SJSA1 (cell line): ENCODE measurements at regions not wholly inside any gene's neighbourhood (a gene's known extent, or its start where the extent isn't known, plus 50 kb on each side); places are given as distances from the start of the nearest gene placed in this dataset.

Experiments used
- DNase-seq, 2 experiments: peaks; one replicate each; pipeline ENCODE4 v3.0.0-alpha.2; 2015 to 2020; ENCODE audit warnings: low spot score in 2 of 2, low read depth in 1 of 2
- H3K27ac ChIP-seq: fragments of 250-450 bp; sonication (Bioruptor Pico); 2 replicates; pipeline ENCODE4 v1.5.1; 2020; ENCODE audit warnings: mild to moderate bottlenecking, moderate library complexity
- H3K27me3 ChIP-seq: fragments of 250-450 bp; sonication (Bioruptor Pico); replicated peaks from 2 replicates; pipeline ENCODE4 v1.5.1; 2020; ENCODE audit warnings: mild to moderate bottlenecking, moderate library complexity
- H3K36me3 ChIP-seq: fragments of 250-450 bp; sonication (Bioruptor Pico); 2 replicates; pipeline ENCODE4 v1.5.1; 2020; ENCODE audit warnings: mild to moderate bottlenecking
- H3K4me1 ChIP-seq: fragments of 250-450 bp; sonication (Bioruptor Pico); replicated peaks from 2 replicates; pipeline ENCODE4 v1.6.1; 2021; ENCODE audit warnings: mild to moderate bottlenecking
- H3K4me3 ChIP-seq: fragments of 250-450 bp; sonication (Bioruptor Pico); 2 replicates; pipeline ENCODE4 v1.5.1; 2020; ENCODE audit warnings: mild to moderate bottlenecking
- H3K9me3 ChIP-seq: fragments of 250-450 bp; sonication (Bioruptor Pico); replicated peaks from 2 replicates; pipeline ENCODE4 v1.5.1; 2020; ENCODE audit warnings: mild to moderate bottlenecking

GRCh38 chr5:165296401-165297130 lies 1791.1 kb downstream of the MAT2B start:
- Histone ChIP-seq H3K4me1 (no peaks in the 10 kb centered on the region), H3K36me3 (no peaks in the 10 kb centered on the region), H3K4me3 (no peak overlapping the region), H3K9me3 (peaks cover 8% of the 10 kb centered on the region), H3K27me3 (no peaks in the 10 kb centered on the region), H3K27ac (no peak overlapping the region)
- no peak for DNase-seq

GRCh38 chr5:165304193-165304827 lies 1798.9 kb downstream of the MAT2B start:
- H3K36me3 ChIP-seq = no peaks in the 10 kb centered on the region
- DNase-seq = no peak

DNA sequence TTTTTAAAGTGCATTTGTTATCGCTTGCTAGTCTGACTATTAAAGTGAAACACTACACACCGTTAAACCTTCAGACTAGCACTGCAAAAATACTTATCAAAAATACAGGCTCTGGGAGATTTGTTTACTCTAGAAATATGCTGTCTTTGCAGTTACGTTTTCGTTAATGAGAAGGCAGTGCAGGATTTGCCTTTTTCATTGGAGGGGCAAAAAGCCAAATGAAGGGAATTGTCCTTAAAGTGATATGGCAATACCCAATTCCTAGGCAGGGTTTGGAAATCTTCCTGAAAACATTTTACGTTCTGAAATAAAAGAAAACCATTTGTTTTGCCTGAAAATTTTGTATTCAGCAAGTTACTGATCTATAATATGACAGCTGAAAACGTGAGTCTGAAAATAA lies 1800.2 kb downstream of the MAT2B start:
- H3K27me3 ChIP-seq = no peaks in the 10 kb centered on the region
- H3K27ac ChIP-seq = no peak overlapping the region
- H3K4me3 ChIP-seq = no peak overlapping the region
- DNase-seq = no peak
- no peaks in the 10 kb centered on the region for H3K4me1 ChIP-seq
- peaks cover 23% of the 10 kb centered on the region for H3K9me3 ChIP-seq
- no peaks in the 10 kb centered on the region for H3K36me3 ChIP-seq

More at GRCh38 chr5:165304193-165304827, 1798.9 kb downstream of the MAT2B start:
- H3K27me3 ChIP-seq = no peaks in the 10 kb centered on the region
- H3K4me3 ChIP-seq = no peak overlapping the region
- H3K27ac ChIP-seq = no peak overlapping the region
- peaks cover 23% of the 10 kb centered on the region for H3K9me3 ChIP-seq
- no peaks in the 10 kb centered on the region for H3K4me1 ChIP-seq

GRCh38 chr5:165309446-165309845 lies 1804.0 kb downstream of the MAT2B start:
- Histone ChIP-seq H3K27ac (no peak overlapping the region), H3K36me3 (no peaks in the 10 kb centered on the region), H3K27me3 (no peaks in the 10 kb centered on the region), H3K4me1 (no peaks in the 10 kb centered on the region), H3K4me3 (no peak overlapping the region), H3K9me3 (peaks cover 21% of the 10 kb centered on the region)
- no peak for DNase-seq

DNA sequence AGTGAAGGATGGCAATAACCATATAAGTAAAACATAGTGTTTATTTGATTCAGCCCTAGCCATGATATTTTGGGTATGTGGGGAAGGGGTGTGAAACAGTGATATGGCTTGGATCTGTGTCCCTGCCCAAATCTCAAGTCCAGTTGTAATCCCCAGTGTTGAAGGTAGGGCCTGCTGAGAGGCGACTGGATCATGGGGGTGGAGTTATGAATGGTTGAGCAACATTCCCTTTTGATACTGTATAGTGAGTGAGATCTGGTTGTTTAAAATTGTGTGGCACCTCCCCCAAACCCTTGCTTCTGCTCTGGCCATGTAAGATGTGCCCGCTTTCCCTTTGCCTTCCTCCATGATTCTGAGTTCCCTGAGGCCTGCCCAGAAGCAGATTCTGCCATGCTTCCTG lies 1804.6 kb downstream of the MAT2B start:
- Histone ChIP-seq H3K4me3 (no peak overlapping the region), H3K4me1 (no peaks in the 10 kb centered on the region), H3K27me3 (no peaks in the 10 kb centered on the region), H3K27ac (no peak overlapping the region), H3K9me3 (peaks cover 21% of the 10 kb centered on the region), H3K36me3 (no peaks in the 10 kb centered on the region)
- DNase-seq = no peak

DNA sequence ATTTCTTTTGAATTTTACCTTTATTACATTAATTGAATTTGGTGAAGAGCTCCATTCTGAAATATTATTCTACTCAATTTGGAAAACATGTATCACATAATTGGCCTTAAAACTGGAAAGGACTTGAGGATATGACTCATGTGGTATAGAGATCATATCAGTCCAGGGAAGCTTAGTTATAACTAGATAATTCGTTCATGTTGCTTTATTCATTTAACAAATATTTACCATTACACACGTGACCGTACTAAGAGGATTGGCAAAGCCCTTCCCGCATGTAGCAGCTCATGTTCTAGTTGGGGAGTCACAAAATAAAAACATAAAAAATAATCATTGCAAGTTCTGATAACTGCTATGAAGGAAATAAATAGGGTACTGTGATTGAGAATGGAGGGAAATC lies 1816.5 kb downstream of the MAT2B start:
- DNase-seq = no peak
- Histone ChIP-seq H3K9me3 (peaks cover 17% of the 10 kb centered on the region), H3K27me3 (no peaks in the 10 kb centered on the region), H3K36me3 (no peaks in the 10 kb centered on the region), H3K4me1 (no peaks in the 10 kb centered on the region), H3K27ac (no peak overlapping the region), H3K4me3 (no peak overlapping the region)

GRCh38 chr5:165325221-165325620 lies 1819.8 kb downstream of the MAT2B start:
- DNase-seq = no peak
- H3K36me3 ChIP-seq = no peaks in the 10 kb centered on the region
- H3K9me3 ChIP-seq = no peaks in the 10 kb centered on the region; the same call in 1 of the 2 replicates
- no peak overlapping the region for H3K27ac ChIP-seq
- H3K4me1 ChIP-seq = no peaks in the 10 kb centered on the region
- H3K4me3 ChIP-seq = no peak overlapping the region
- H3K27me3 ChIP-seq = no peaks in the 10 kb centered on the region

DNA sequence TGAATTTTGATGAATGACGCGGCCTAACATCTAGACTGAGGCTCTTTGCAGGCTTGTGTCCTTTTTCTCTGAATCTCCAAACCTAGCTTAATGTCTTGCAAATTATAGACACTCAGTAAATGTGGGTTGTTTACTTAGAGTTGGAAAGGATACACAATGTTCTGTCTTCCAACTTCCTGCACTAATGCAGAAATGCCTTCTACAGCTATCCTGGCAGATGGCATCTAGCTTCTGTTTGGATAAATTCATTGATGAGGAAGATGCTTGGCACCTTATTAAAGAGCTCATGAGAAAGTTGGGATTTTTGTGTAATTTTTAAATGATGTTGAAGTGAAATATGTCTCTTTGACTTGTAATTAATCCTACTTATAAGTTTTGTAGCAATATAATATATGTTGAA lies 1822.2 kb downstream of the MAT2B start:
- Histone ChIP-seq H3K27me3 (no peaks in the 10 kb centered on the region), H3K27ac (no peak overlapping the region)

DNA sequence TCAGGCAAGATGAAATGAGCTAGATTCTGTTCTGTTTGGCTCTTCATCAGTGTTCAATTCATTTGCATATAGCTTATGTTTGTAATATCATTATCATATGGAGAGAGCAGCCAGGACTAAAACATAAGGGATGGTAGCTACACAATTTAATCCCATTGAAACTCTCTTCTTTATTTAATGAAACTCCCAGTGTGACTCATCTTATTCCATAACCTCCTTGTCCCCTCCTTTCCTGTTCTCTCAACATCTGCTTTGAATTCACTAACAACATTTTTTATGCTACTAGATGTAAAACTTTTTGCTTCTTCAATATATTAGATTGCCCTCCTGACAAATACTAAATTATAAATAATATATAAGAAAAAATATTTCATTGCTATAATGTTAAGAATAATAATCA lies 1823.4 kb downstream of the MAT2B start:
- Histone ChIP-seq H3K9me3 (peaks cover 4% of the 10 kb centered on the region), H3K4me1 (no peaks in the 10 kb centered on the region), H3K27me3 (no peaks in the 10 kb centered on the region), H3K36me3 (no peaks in the 10 kb centered on the region), H3K27ac (no peak overlapping the region), H3K4me3 (no peak overlapping the region)
- DNase-seq = no peak

More for the DNA sequence above, 1822.2 kb downstream of the MAT2B start:
- no peaks in the 10 kb centered on the region for H3K36me3 ChIP-seq
- no peaks in the 10 kb centered on the region; the same call in 1 of the 2 replicates for H3K9me3 ChIP-seq
- H3K4me1 ChIP-seq = no peaks in the 10 kb centered on the region
- no peak for DNase-seq
- H3K4me3 ChIP-seq = no peak overlapping the region

DNA sequence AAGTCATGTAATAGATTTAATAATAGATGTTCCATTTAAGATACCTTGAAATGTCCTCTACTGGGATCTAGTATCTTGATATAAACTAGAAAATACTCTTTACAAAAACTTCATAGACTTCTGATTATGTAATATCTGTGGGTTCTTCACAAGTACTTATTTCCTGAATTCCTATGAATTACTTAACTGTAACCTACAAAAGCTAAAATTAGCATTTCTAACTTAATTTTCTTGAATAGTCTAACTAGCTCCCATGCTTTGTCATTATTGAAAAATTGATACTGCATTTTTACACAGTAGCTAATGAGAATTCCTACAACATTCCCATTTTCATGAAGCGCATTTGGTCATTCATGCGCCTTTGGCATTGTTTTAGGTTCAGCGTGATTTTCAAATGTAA lies 1828.2 kb downstream of the MAT2B start:
- H3K4me1 ChIP-seq = no peaks in the 10 kb centered on the region
- DNase-seq = no peak
- no peaks in the 10 kb centered on the region for H3K27me3 ChIP-seq
- H3K9me3 ChIP-seq = peaks cover 9% of the 10 kb centered on the region
- no peak overlapping the region for H3K27ac ChIP-seq
- H3K4me3 ChIP-seq = no peak overlapping the region
- H3K36me3 ChIP-seq = no peaks in the 10 kb centered on the region

GRCh38 chr5:165334201-165334600 lies 1828.8 kb downstream of the MAT2B start:
- Histone ChIP-seq H3K27me3 (no peaks in the 10 kb centered on the region), H3K27ac (no peak overlapping the region), H3K36me3 (no peaks in the 10 kb centered on the region), H3K4me3 (no peak overlapping the region), H3K4me1 (no peaks in the 10 kb centered on the region), H3K9me3 (peaks cover 15% of the 10 kb centered on the region)
- no peak for DNase-seq

DNA sequence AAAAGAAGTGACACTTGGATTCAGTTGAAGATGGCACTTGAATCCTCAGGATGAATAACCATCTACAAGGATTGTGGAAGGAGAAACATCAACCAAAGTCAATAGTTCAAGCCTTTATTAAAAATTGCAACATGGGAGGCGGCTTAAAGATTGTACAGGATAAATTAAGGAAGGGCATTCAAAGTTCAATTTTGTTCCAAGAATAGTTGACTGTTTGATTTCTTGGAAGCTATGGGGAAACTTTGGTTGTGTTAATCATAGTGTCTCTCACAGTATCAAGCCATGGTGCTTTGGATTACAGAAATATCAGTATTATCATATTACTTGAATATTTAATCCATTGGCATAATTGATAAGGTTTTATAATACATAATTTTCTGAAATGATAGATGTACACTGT lies 1844.3 kb downstream of the MAT2B start:
- Histone ChIP-seq H3K4me1 (no peaks in the 10 kb centered on the region), H3K36me3 (no peaks in the 10 kb centered on the region), H3K9me3 (no peaks in the 10 kb centered on the region; the same call in none of the 2 replicates), H3K27me3 (no peaks in the 10 kb centered on the region), H3K4me3 (no peak overlapping the region), H3K27ac (no peak overlapping the region)
- no peak for DNase-seq

DNA sequence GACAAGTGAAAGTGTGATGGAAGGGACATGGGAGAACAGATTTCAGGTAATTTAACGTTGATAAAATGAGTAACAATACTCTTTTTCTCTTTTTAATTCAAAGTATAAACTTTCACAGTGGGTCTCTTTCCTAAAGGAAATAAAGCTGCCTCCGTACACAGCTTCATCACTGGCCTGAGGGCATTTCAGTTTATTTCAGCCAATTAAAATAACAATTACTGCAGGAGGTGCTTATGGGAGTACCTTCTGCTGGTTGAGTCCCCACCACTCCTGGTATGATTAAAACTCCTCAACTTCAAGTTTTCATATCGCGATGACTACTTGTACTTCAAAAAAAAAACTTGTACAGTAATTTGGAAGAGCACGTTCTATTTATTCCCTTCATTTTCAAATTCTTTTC lies 1845.9 kb downstream of the MAT2B start:
- Histone ChIP-seq H3K4me1 (no peaks in the 10 kb centered on the region), H3K9me3 (no peaks in the 10 kb centered on the region; the same call in none of the 2 replicates), H3K27me3 (no peaks in the 10 kb centered on the region), H3K27ac (no peak overlapping the region), H3K36me3 (no peaks in the 10 kb centered on the region), H3K4me3 (no peak overlapping the region)
- no peak for DNase-seq

GRCh38 chr5:165360366-165360765 lies 1854.9 kb downstream of the MAT2B start:
- H3K27me3 ChIP-seq = no peaks in the 10 kb centered on the region
- H3K4me1 ChIP-seq = no peaks in the 10 kb centered on the region
- DNase-seq = no peak
- H3K4me3 ChIP-seq = no peak overlapping the region
- H3K36me3 ChIP-seq = no peaks in the 10 kb centered on the region
- peaks cover 18% of the 10 kb centered on the region for H3K9me3 ChIP-seq
- no peak overlapping the region for H3K27ac ChIP-seq
